ENCODE measurements at regions not wholly inside any gene's neighbourhood (a gene's known extent, or its start where the extent isn't known, plus 50 kb on each side); places are given as distances from the start of the nearest gene placed in this dataset.

GRCh38 chr5:135189024-135189423 lies 155.0 kb upstream of the PITX1 start:
- Histone ChIP-seq H3K9me3 (no peaks in the 10 kb centered on the region), H3K36me3 (no peaks in the 10 kb centered on the region), H3K4me1 (peaks cover 0 to 23% (median 0%) of the 10 kb centered on the region in 3 donors), H3K27ac (no peak overlapping the region), H3K4me3 (no peak overlapping the region), H3K27me3 (no peaks in the 10 kb centered on the region)
- TF ChIP-seq POLR2AphosphoS5 (IDR thresholded peaks at IDR 0.05) (no peak), CTCF (IDR thresholded peaks at IDR 0.05) (no peak), EP300 (IDR thresholded peaks at IDR 0.05) (no peak), POLR2A (IDR thresholded peaks at IDR 0.05) (no peak)
- no peak for ATAC-seq
- WGBS, 2 donors (ENCODE audit: low coverage in 1 of 2) = 85 to 95% methylated on average over 9 to 13 of the region's 13 CpGs

- H3K9me3 ChIP-seq = no peaks in the 10 kb centered on the region
- no peaks in the 10 kb centered on the region for H3K36me3 ChIP-seq
- peaks cover 0 to 23% (median 0%) of the 10 kb centered on the region in 3 donors for H3K4me1 ChIP-seq
- no peak for ATAC-seq
- TF ChIP-seq POLR2AphosphoS5 (IDR thresholded peaks at IDR 0.05) (no peak), CTCF (IDR thresholded peaks at IDR 0.05) (no peak), POLR2A (IDR thresholded peaks at IDR 0.05) (no peak), EP300 (IDR thresholded peaks at IDR 0.05) (no peak)
- no peaks in the 10 kb centered on the region for H3K27me3 ChIP-seq
- no peak overlapping the region for H3K4me3 ChIP-seq
- WGBS, 2 donors (ENCODE audit: low coverage in 1 of 2) = 77 to 80% methylated on average over 4 of the region's 4 CpGs
- no peak overlapping the region for H3K27ac ChIP-seq
These were observed 154.3 kb upstream of the PITX1 start for GRCh38 chr5:135188233-135188914.

DNA sequence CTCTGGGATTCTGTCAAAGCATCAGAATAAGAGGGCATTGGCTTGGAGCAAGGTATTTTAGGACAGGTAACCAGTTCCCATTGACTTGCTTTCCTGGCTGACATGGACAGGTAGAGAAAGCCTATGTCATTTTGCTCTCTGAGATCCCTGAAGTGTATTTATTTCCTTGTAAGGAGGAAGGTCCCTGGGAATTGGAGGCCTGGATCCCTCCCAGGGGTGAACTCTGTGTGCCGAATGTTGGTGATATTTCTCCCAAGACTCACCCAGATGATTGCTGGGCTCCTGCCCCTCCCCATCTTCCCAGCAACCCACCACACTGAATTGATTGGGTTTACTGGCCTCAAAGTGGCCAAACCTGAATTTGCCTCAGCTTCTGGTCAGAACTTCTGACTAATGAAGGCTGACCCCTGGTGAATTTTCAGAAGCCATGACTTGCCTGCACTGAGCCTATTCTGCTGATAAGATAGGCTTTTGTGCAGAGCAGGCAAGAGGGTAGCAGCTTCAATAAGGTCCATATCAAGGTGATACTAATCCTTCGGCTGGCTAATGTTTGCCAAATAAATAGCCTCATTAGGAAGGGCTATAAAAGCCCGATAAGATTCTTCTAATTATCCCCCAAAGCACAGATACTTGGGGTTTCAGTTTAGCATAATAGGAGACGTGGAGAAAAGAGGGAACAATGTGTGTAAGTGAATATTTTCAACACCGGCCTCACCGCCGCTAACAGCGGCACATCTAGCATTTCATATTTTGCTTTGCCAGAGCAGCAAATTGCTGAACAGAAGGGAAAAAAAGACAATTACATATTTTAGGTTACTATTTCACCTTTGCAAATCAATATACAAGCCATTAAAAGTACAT lies 152.9 kb upstream of the PITX1 start:
- H3K36me3 ChIP-seq = no peaks in the 10 kb centered on the region
- ATAC-seq = no peak
- peaks cover 0 to 23% (median 0%) of the 10 kb centered on the region in 3 donors for H3K4me1 ChIP-seq
- H3K27ac ChIP-seq = peak overlapping the region in 2 of 4 donors; percentile 25 to 48
- H3K9me3 ChIP-seq = no peaks in the 10 kb centered on the region
- TF ChIP-seq CTCF (IDR thresholded peaks at IDR 0.05) = no peak
- no peak for TF ChIP-seq EP300 (IDR thresholded peaks at IDR 0.05)
- peak; percentile 50 for TF ChIP-seq POLR2AphosphoS5 (IDR thresholded peaks at IDR 0.05)
- no peak for TF ChIP-seq POLR2A (IDR thresholded peaks at IDR 0.05)
- no peak overlapping the region for H3K4me3 ChIP-seq
- 78 to 91% methylated on average over 7 to 8 of the region's 8 CpGs for WGBS, 2 donors (ENCODE audit: low coverage in 1 of 2)
- H3K27me3 ChIP-seq = no peaks in the 10 kb centered on the region

DNA sequence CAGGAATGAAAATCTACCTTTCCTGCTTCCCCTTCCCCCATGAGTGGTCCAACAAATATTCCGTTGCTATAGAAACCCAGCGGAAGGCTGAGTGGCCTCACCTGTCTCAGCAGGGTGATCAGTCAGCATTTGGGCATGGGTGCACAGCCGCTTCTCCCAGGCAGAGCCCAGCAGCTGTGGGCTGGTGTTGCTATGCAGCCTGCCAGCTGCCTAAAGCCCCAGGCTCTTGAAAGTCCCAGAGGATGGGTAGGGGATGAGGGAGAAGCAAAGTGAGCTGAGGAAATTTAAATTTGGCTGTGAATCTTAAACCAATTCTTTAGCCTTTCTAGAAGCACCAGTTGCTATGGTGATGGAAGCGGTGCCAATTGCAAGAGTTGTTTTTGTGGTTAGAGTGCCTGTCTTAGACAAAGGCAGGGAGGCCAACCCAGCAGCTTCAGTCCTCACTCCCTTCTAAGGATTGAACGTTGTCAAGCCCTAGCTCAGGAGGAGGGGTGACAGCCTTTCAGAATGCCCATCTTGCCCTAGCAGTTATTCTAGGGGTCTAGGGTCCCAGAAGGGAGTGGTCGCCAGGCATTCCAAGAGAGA lies 151.5 kb upstream of the PITX1 start:
- Histone ChIP-seq H3K9me3 (no peaks in the 10 kb centered on the region), H3K4me1 (peaks cover 0 to 11% (median 0%) of the 10 kb centered on the region in 3 donors), H3K4me3 (no peak overlapping the region), H3K27me3 (no peaks in the 10 kb centered on the region), H3K36me3 (no peaks in the 10 kb centered on the region), H3K27ac (peak overlapping the region in 2 of 4 donors; percentile 24 to 48)
- TF ChIP-seq POLR2A (IDR thresholded peaks at IDR 0.05) (no peak), POLR2AphosphoS5 (IDR thresholded peaks at IDR 0.05) (peak; percentile 23), EP300 (IDR thresholded peaks at IDR 0.05) (no peak), CTCF (IDR thresholded peaks at IDR 0.05) (no peak)
- no peak for ATAC-seq
- 76 to 86% methylated on average over 2 to 3 of the region's 6 CpGs for WGBS, 2 donors (ENCODE audit: low coverage in 1 of 2)

Data from gastroesophageal sphincter (tissue), 4 donors.